HepG2 (cell line): ENCODE measurements at regions not wholly inside any gene's neighbourhood (a gene's known extent, or its start where the extent isn't known, plus 50 kb on each side); places are given as distances from the start of the nearest gene placed in this dataset.

Experiments
- ATAC-seq: fragments of 200-7000 bp; cut with Tn5 transposase; 3 replicates; pipeline ENCODE4 v1.9.1; 2020; ENCODE audit warnings: mild to moderate bottlenecking, moderate library complexity
- BruUV-seq: library from RNA; stranded (reverse); fragments of 400-500 nt; replicated peaks from 2 replicates; lab custom pipeline; 2021; lab: Mats Ljungman, UMichigan
- CTCF ChIA-PET: fragments of 300-600 bp; formaldehyde crosslinking; extraction: SDS; loops from one replicate; lab custom pipeline; 2021; ENCODE audit warnings: low total read pairs, inconsistent platforms, low intra/inter-chr PET ratio; lab: Yijun Ruan, JAX
- POLR2A ChIA-PET: fragments of 350-600 bp; sonication (Branson Sonifier 250); formaldehyde crosslinking; loops from one replicate; lab custom pipeline; 2020; ENCODE audit warnings: antibody characterized with exemption, inconsistent platforms; lab: Yijun Ruan, JAX
- DNase-seq: peaks from one replicate; pipeline ENCODE4 v3.0.0-alpha.2; 2015; ENCODE audit warnings: low spot score
- FAIRE-seq: peaks from 3 replicates; lab custom pipeline; 2011; peaks lifted over from hg19 to GRCh38; lab: Jason Lieb, UNC
- H2AFZ ChIP-seq: one replicate; pipeline ENCODE4 v1.6.1; 2011; ENCODE audit warnings: low read length, inconsistent platforms
- H3K27ac ChIP-seq: fragments of 300-600 bp; 3 replicates; pipeline ENCODE4 v1.8.0; 2011; ENCODE audit warnings: mixed run types, mild to moderate bottlenecking, mixed read lengths, low read length, inconsistent platforms; ENCODE audit not compliant: insufficient read depth; ENCODE audit errors: extremely low read length
- H3K27me3 ChIP-seq, 2 experiments: fragments of 200-600 bp in 1 of 2; 2 replicates in 1 of 2; 3 replicates in 1 of 2; pipeline versions ENCODE4 v1.6.0 to v1.8.0; 2011; ENCODE audit warnings: low read length in 2 of 2, mild to moderate bottlenecking in 2 of 2, moderate library complexity in 2 of 2, inconsistent platforms in 1 of 2; ENCODE audit not compliant: insufficient read depth in 2 of 2, control insufficient read depth in 1 of 2
- H3K36me3 ChIP-seq, 2 experiments: fragments of 200-600 bp in 1 of 2; replicated peaks in 1 of 2; 2 replicates in 1 of 2; 3 replicates in 1 of 2; pipeline versions ENCODE4 v1.5.1 to v1.8.0; 2011; ENCODE audit warnings: low read length in 2 of 2, inconsistent platforms in 1 of 2; ENCODE audit not compliant: insufficient read depth in 2 of 2, control insufficient read depth in 1 of 2
- H3K4me1 ChIP-seq: 2 replicates; pipeline ENCODE4 v1.5.1; 2012; ENCODE audit warnings: low read length, inconsistent platforms; ENCODE audit not compliant: insufficient read depth
- H3K4me2 ChIP-seq: 2 replicates; pipeline ENCODE4 v1.6.0; 2011; ENCODE audit warnings: low read depth, low read length, inconsistent platforms
- H3K4me3 ChIP-seq, 3 experiments: fragments of 200-600 bp in 1 of 3; sonication (generic), shearing (Covaris generic) in 1 of 3; replicated peaks in 1 of 3; 2 replicates each; pipeline ENCODE4 v1.5.1; 2011 to 2016; ENCODE audit warnings: low read length in 3 of 3, inconsistent platforms in 2 of 3, low read depth in 2 of 3, mild to moderate bottlenecking in 2 of 3, control low read depth in 1 of 3, mixed read lengths in 1 of 3; ENCODE audit not compliant: insufficient read depth in 1 of 3
- H3K79me2 ChIP-seq: one replicate; pipeline ENCODE4 v1.6.1; 2011; ENCODE audit warnings: low read length, inconsistent platforms; ENCODE audit not compliant: insufficient read depth
- H3K9ac ChIP-seq: 2 replicates; pipeline ENCODE4 v1.6.0; 2011; ENCODE audit warnings: mild to moderate bottlenecking, low read depth, low read length, inconsistent platforms; ENCODE audit not compliant: insufficient read depth
- H3K9me3 ChIP-seq: 2 replicates; pipeline ENCODE4 v1.5.1; 2012; ENCODE audit warnings: mild to moderate bottlenecking, low read length
- H4K20me1 ChIP-seq: 2 replicates; pipeline ENCODE4 v1.6.0; 2011; ENCODE audit warnings: inconsistent platforms, mild to moderate bottlenecking, low read length, moderate library complexity; ENCODE audit not compliant: insufficient read depth
- ATF4 ChIP-seq, 2 experiments: fragments of 450-650 bp in 1 of 2; sonication (generic) in 1 of 2; formaldehyde crosslinking; IDR thresholded peaks; 2 replicates each; pipeline versions ENCODE4 v1.5.0 to v1.8.0; 2020 to 2022; ENCODE audit warnings: mild to moderate bottlenecking in 1 of 2, missing genetic modification reagents in 1 of 2
- DNMT1 ChIP-seq: sonication (generic); formaldehyde crosslinking; IDR thresholded peaks from 2 replicates; pipeline ENCODE4 v1.5.1; 2020; ENCODE audit warnings: mild to moderate bottlenecking, missing genetic modification reagents
- ERF ChIP-seq: IDR thresholded peaks from 2 replicates; pipeline ENCODE4 v1.6.1; 2018; ENCODE audit warnings: missing biosample characterization, missing genetic modification reagents
- KDM4B ChIP-seq: sonication (generic); formaldehyde crosslinking; IDR thresholded peaks from 2 replicates; pipeline ENCODE4 v1.4.0; 2020; ENCODE audit warnings: missing genetic modification reagents
- MAZ ChIP-seq, 2 experiments: sonication (generic) in 1 of 2; formaldehyde crosslinking in 1 of 2; IDR thresholded peaks; 2 replicates each; pipeline versions ENCODE4 v1.5.0 to v1.6.1; 2012 to 2020; ENCODE audit warnings: low read depth in 2 of 2, mild to moderate bottlenecking in 2 of 2, borderline replicate concordance in 1 of 2, improper control_type of control experiment in 1 of 2, low read length in 1 of 2, missing genetic modification reagents in 1 of 2, moderate library complexity in 1 of 2
- MED13 ChIP-seq: sonication (generic); formaldehyde crosslinking; IDR thresholded peaks from 2 replicates; pipeline ENCODE4 v1.5.0; 2020; ENCODE audit warnings: missing genetic modification reagents
- REL ChIP-seq: sonication (generic); formaldehyde crosslinking; conservative IDR thresholded peaks from 2 replicates; pipeline ENCODE4 v1.8.0; 2022; ENCODE audit warnings: mild to moderate bottlenecking, missing genetic modification reagents, moderate library complexity
- ZNF251 ChIP-seq: sonication (generic); formaldehyde crosslinking; IDR thresholded peaks from 2 replicates; pipeline ENCODE4 v1.9.0; 2021; ENCODE audit warnings: mild to moderate bottlenecking, missing genetic modification reagents
- ZNF782 ChIP-seq: sonication (generic); formaldehyde crosslinking; IDR thresholded peaks from 2 replicates; pipeline ENCODE4 v1.4.0; 2020; ENCODE audit warnings: missing genetic modification reagents, mild to moderate bottlenecking, borderline replicate concordance
- ZNF790 ChIP-seq: sonication (generic); formaldehyde crosslinking; IDR thresholded peaks from 2 replicates; pipeline ENCODE4 v1.8.0; 2022; ENCODE audit warnings: missing genetic modification reagents, mild to moderate bottlenecking, borderline replicate concordance
- ZUFSP ChIP-seq: sonication (generic); formaldehyde crosslinking; IDR thresholded peaks from 2 replicates; pipeline ENCODE4 v1.9.0; 2021; ENCODE audit warnings: missing genetic modification reagents, mild to moderate bottlenecking, borderline replicate concordance
- WGBS: methylation state at CpG from one replicate; pipeline ENCODE4 v1.1.6; 2017; ENCODE audit warnings: low lambda C conversion rate; 5-methylcytosine and 5-hydroxymethylcytosine counted together
- in situ Hi-C: cut with HindIII; loops from 2 replicates; pipeline ENCODE4 v1.10.0; 2017; ENCODE audit warnings: low pct_unique_long_range_greater_than_20kb; ENCODE audit not compliant: extremely low pct_ligation_motif_present
- intact Hi-C: fragments of 100-400 bp; cut with micrococcal nuclease; formaldehyde crosslinking; loops from one replicate; pipeline ENCODE4 v1.10.0; 2022; ENCODE audit not compliant: unreplicated experiment
- TF ChIP-seq, protein P1 (sequence below): IDR thresholded peaks from 2 replicates; pipeline ENCODE4 v1.6.1; 2016; ENCODE audit warnings: low read depth, missing genetic modification reagents, missing compliant biosample characterization

GRCh38 chr7:55306331-55306730 lies 58.8 kb upstream of the LANCL2 start (continued):
- TF ChIP-seq ZUFSP (CRISPR knock-in tag) = no peak
- no peak for TF ChIP-seq KDM4B (CRISPR knock-in tag)
- no peak for TF ChIP-seq MED13 (CRISPR knock-in tag)
- no peak for TF ChIP-seq REL (CRISPR knock-in tag)
- no peak for TF ChIP-seq DNMT1
- no peak for TF ChIP-seq ZNF251 (CRISPR knock-in tag)
- TF ChIP-seq MAZ (IDR thresholded peaks at IDR 0.05; ENCODE audit: borderline replicate concordance, low read depth, low read length) = no peak
- TF ChIP-seq MAZ (CRISPR knock-in tag; IDR thresholded peaks at IDR 0.05; ENCODE audit: low read depth) = no peak
- no peak for TF ChIP-seq ZNF782

DNA sequence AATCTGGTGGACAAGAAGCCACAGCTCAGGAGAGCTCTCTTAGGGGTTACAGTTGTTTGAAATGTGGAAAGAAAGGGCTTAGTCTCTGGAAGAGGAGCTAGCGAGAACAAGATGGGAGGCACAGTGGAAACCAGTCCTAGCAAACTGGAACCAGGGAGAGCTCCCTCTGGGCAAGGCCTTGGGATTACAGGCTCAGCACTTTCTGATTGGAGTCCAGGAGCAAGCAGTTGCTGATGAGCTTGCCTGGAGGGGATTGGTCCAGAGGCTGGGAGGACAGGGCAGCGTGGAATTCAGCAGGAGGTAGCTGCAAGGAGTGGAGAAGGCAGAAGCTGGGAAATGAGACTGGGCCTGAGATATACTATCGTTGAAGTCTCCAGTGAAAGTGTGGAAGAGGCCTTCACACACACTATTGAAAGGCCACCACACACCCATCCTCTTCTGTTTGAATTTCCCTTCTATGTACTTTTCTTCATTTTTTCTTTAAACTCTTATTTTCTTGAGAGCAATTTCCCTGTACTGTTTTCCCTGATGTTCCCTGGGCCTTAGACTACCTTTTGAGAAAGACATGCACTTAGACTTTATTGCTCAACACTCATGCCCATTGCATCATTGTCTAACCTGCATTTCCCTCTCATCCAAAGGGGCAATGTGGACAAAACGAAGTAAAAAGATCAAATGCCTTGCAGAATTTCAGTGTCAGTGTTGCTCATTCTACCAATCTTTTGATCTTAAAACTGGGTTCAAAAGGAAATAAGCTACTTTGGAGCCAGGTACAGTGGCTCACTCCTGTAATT lies 57.8 kb upstream of the LANCL2 start:
- no peak for DNase-seq
- Histone ChIP-seq H3K27me3 (peaks cover 0 to 15% of the 10 kb centered on the region in 2 experiments; a peak in 2 of 5 replicates), H3K4me3 (no peak overlapping the region), H3K27ac (no peak overlapping the region), H3K36me3 (no peaks in the 10 kb centered on the region), H4K20me1 (no peaks in the 10 kb centered on the region), H2AFZ (no peak overlapping the region), H3K9ac (no peak overlapping the region), H3K4me2 (no peak overlapping the region), H3K79me2 (no peaks in the 10 kb centered on the region), H3K4me1 (no peaks in the 10 kb centered on the region), H3K9me3 (no peaks in the 10 kb centered on the region)
- FAIRE-seq = no peak
- in situ Hi-C loops (no loop called here), intact Hi-C loops (no loop called here)
- WGBS = 10% methylated on average over 4 of the region's 4 CpGs
- ChIA-PET CTCF (no interaction called here), POLR2A (no interaction called here)
- ATAC-seq = peak; percentile 83
- BruUV-seq = no TSS peak
- TF ChIP-seq ZNF790 (CRISPR knock-in tag) = no peak
- TF ChIP-seq ATF4 (CRISPR knock-in tag; IDR thresholded peaks at IDR 0.05) = peak in 1 of 2 experiments; percentile 95; a peak in 2 of 4 replicates
- TF ChIP-seq, protein P1, sequence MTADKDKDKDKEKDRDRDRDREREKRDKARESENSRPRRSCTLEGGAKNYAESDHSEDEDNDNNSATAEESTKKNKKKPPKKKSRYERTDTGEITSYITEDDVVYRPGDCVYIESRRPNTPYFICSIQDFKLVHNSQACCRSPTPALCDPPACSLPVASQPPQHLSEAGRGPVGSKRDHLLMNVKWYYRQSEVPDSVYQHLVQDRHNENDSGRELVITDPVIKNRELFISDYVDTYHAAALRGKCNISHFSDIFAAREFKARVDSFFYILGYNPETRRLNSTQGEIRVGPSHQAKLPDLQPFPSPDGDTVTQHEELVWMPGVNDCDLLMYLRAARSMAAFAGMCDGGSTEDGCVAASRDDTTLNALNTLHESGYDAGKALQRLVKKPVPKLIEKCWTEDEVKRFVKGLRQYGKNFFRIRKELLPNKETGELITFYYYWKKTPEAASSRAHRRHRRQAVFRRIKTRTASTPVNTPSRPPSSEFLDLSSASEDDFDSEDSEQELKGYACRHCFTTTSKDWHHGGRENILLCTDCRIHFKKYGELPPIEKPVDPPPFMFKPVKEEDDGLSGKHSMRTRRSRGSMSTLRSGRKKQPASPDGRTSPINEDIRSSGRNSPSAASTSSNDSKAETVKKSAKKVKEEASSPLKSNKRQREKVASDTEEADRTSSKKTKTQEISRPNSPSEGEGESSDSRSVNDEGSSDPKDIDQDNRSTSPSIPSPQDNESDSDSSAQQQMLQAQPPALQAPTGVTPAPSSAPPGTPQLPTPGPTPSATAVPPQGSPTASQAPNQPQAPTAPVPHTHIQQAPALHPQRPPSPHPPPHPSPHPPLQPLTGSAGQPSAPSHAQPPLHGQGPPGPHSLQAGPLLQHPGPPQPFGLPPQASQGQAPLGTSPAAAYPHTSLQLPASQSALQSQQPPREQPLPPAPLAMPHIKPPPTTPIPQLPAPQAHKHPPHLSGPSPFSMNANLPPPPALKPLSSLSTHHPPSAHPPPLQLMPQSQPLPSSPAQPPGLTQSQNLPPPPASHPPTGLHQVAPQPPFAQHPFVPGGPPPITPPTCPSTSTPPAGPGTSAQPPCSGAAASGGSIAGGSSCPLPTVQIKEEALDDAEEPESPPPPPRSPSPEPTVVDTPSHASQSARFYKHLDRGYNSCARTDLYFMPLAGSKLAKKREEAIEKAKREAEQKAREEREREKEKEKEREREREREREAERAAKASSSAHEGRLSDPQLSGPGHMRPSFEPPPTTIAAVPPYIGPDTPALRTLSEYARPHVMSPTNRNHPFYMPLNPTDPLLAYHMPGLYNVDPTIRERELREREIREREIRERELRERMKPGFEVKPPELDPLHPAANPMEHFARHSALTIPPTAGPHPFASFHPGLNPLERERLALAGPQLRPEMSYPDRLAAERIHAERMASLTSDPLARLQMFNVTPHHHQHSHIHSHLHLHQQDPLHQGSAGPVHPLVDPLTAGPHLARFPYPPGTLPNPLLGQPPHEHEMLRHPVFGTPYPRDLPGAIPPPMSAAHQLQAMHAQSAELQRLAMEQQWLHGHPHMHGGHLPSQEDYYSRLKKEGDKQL = no peak
- TF ChIP-seq ERF = no peak
